COLO668 (cell line): ENCODE measurements at regions not wholly inside any gene's neighbourhood (a gene's known extent, or its start where the extent isn't known, plus 50 kb on each side); places are given as distances from the start of the nearest gene placed in this dataset.
"Not testable (repeated sequence)": the region's sequence is repeated elsewhere in the genome, so short reads cannot be mapped to it uniquely, and the experiment has no call there.

Source experiments
- DNase-seq: peaks from one replicate; lab custom pipeline; 2025; ENCODE audit not compliant: unreplicated experiment; lab: John Stamatoyannopoulos, UW

GRCh38 chr5:106399391-106399790 is 1271.3 kb downstream of the EFNA5 start:
- DNase-seq: no peak

DNA sequence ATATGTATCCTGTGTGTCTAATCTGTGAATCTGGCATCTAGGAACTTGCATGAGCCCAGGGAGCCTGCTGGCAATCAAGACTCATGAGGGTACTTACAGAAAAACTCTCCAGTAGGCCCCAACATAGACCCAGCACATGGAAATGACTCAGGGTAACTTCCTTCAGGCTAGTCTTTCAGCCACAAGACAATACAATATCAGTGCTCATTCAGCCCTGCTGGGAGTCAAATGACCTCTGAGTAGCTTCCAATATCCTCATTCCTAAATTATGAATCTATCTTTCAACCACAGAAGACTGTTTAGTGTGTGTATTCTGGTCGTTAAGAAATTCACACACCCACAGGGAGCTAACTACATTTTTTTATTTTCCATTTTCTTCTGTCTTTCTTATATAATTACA is 1273.0 kb downstream of the EFNA5 start:
- DNase-seq: no peak

DNA sequence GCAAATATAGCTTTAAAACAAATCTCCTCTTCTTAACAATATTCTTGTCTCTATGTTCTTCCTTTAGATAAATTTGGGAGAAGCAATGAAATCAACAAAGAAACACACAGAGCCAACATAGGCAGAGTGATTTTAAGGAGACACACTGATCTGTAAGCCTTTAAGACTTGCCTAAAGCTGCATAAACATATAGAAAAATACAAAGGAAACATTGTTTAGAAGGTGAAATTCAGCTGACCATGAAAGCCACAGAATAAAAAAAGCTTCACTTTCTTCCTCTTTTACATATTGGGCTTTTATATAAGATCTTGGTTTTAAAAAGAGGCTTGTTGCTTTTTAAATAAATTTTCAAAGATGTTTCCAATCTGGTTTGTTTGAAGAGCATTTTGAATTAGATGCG is 1277.5 kb downstream of the EFNA5 start:
- DNase-seq: no peak

- no peak for DNase-seq
Observed at GRCh38 chr5:106392766-106393165, 1278.0 kb downstream of the EFNA5 start.

DNA sequence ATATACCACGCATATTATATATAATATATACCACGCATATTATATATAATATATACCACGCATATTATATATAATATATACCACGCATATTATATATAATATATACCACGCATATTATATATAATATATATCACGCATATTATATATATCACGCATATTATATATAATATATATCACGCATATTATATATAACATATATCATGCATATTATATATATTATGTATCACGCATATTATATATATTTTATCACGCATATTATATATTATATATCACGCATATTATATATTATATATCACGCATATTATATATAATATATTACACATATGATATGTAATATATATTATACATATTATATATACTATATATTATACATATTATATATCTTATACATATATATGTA is 1283.0 kb downstream of the EFNA5 start:
- not testable (repeated sequence) for DNase-seq

- DNase-seq: no peak
Observed at GRCh38 chr5:106386287-106386686, 1284.5 kb downstream of the EFNA5 start.

DNA sequence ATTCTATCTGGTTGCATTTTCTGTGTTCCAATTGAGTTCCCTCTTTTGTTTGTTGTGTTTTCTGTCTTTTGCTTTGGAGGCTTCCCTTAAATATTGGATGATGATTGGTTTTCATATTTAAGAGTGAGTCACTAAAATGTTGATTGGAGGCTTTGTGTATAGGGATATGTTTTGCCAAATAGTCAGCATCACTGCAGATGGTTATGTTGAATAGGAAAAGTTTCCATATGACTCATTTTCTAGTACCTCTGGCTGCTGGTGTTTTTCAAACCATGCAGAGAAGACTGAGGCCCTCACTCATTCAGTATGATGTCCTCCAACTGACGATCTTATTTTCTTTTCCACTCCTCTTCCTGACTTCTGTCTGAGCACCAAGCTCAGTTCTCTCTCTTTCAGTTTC is 1290.0 kb downstream of the EFNA5 start:
- DNase-seq: no peak

GRCh38 chr5:106376522-106376921 is 1294.2 kb downstream of the EFNA5 start:
- no peak for DNase-seq

GRCh38 chr5:106374956-106375355 is 1295.8 kb downstream of the EFNA5 start:
- DNase-seq: no peak

DNA sequence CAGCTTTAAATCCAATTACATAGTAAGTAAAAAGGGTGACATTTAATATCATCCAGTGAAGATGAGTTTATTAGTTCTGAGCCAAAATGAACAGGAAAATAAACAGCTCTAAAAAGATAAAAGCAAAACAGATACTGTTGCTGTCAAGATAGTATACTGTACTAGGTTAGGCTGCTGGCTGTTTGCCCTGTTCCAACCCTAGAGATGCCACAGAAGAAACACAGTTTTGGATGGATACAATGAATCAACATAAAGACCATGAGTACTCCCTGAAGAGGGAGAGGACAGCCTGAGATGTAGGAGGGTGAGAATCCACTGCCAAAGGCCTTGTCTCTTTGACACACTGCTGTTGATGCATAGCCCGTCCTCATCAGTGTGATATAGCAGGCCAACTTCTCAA is 1302.7 kb downstream of the EFNA5 start:
- no peak for DNase-seq

GRCh38 chr5:106367281-106367680 is 1303.5 kb downstream of the EFNA5 start:
- DNase-seq: no peak

DNA sequence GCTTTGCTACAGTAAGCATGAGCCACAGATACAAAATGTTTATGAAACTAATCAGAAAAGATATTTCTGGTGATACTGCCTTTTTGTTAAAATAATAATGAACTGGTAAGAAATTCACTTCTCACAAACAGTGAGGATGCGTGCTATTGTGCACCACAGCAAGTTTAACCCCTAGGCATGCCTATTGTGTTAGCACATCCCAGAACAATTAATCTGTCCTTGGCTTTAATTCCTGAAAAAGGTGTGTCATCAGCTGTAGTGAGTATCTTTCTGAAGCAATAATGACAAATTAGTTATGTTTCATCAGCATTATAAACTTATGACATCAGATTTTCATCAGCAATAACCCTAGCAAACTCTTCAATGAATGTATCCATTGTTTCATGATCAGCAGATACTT is 1307.2 kb downstream of the EFNA5 start:
- no peak for DNase-seq

DNA sequence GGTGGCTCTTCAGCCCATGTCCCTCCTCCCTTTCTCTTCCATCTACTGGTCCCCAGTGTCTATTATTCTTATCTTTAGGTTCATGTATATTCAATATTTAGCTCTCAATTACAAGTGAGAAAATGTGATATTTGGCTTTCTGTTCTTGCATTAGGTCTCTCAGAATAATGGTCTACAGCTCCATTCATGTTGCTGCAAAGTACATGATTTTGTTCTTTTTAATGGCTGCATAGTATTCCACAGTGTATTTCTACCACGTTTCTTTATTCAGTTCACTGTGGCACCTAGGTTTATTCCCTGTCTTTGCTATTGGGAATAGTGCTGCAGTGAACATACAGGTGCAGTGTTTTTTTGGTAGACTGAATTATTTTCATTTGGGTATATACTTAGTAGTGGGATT is 1308.8 kb downstream of the EFNA5 start:
- no peak for DNase-seq

DNA sequence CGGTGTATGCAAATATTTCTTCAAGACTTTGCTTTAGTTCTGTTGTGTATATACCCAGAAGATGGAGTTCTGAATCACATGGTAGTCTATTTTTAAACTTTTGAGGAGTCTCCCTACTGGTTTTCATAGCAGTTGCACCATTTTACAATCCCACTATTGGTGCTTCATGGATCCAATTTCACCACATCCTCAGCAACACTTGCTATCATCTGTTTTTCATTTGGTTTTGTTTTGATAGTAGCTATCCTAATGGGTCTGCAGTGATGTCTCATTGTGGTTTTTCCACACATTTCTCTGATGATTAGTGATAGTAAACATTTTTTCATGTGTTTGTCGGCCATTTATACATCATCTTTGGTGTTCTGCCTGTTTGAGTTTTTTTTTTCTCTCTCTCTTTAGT is 1339.3 kb downstream of the EFNA5 start:
- no peak for DNase-seq

- no peak for DNase-seq
Observed at GRCh38 chr5:106324356-106324755, 1346.4 kb downstream of the EFNA5 start.

- no peak for DNase-seq
Observed at GRCh38 chr5:106321242-106321641, 1349.5 kb downstream of the EFNA5 start.

DNA sequence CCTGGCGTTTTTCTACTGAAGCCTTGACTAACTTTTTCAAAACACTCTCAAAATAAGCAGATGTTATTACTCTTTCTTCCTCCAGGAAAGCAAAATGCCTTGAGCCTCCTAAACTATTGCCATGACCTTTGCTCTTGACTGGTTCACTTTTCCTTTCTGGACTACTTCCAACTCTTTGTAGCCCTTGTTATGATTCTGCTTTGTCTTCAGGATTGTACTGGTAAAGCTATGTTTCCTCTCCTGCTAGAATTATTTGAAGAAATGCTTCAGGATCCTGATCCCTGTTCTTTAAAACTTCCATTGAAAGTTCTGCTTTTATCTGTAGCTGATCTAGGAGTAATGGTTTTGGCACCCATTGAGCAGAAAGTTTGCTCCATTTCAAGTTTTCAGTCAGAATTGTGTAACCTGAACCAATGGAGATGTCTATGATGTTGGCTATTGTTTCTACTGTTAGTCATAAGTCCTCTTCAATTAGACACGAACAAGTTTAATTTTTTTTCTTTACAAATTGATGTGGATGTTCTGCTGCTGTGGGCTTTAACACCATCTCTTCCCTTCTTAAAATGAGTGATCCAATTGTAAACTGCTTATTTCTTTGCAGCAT is 1356.4 kb downstream of the EFNA5 start:
- DNase-seq: no peak

DNA sequence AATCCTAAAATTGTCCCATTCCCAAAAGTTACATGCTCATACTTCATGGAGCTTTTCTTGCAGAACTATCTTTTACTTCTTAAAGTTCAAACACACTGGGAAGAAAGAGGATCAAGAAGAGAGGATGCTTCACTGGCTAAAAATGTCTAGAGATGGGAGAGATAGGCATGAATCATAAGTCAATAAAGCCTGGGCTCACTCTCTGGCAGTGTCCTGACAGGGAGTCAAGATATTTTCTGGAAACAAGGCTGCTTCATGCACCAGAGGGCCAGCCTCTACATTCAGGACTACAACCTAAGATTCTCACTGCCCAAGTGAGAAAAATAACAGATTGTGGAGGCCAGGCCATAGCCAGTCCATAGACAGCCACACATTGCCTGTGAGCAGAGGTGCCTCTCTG is 1358.4 kb downstream of the EFNA5 start:
- no peak for DNase-seq

DNA sequence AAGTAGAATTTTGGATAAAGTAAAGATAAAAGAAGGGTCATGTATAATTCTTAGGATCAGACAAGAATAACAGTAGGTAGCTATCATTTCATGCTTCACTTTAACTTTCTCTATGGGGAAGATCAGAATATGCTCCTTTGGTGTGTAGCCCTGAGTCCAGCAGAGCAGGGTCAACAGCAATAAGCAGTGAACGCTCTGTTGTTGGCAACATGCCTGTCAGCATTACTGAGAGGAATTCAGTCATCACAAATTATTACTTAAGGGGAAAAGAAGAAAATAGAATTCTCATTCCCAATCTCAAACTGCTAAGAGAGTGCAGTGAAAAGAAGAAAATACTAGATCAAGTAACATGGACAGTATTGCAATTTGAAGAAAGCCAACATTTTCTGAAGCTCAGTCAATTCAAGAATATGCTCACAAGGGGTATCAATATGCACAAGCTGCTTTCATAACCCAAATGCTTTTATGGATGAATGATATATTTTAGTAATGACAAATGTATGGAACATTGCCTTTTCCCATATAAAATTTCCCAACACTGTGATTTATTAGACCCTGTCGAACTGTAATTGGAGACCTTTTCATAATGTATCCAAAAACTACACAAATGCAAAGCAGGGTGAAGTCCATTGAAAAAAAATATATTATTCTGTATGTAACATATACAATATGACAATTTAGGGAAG is 1359.4 kb downstream of the EFNA5 start:
- no peak for DNase-seq

DNA sequence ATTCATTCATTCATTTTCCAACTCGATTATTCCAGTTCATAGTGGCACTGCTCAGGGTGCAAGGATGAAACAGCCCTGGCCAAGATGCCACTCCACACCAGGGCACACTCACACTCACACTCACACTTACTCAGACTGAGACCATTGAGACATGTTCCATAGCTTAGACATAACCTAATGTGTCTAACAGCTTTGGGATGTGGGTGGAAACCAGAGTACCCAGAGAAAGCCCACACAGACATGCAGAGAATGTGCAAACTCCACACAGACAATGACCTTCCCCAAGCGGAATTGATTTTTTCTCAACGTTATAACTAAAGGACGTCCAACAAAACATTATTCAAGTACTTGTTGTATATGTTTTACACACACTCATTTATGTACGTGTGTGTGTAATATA is 1363.5 kb downstream of the EFNA5 start:
- DNase-seq: no peak

DNA sequence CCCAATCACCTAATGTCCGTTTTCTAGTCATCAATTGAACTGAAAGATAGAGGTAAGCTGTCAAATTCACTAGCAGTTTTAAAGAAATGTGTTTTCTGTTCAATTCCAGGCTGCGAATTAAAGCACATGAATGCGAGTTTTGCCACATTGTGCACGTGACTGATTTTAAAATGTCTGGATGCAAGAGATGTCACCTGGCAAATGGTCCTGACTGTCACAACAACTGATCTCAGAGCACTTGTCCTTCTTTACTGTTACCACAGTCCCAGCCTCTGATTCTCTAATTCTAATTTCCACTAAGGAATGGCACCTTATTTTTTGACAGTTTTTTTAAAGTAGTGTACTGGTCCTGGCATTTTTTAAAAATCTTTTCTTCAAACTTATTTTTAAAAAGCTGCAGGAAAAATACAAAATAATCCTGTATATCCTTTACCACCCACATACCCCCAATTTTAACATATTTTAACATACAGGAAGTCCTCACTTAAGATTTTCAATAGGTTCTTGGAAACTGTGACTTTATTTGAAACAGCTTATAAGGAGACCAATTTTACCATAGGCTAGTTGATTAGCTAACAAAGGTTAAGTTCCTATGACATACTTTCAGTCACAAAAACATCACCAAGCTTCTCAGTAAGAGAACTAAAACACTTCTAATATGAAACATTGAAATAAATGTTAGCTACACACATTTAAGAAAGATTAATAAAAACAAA is 1364.3 kb downstream of the EFNA5 start:
- DNase-seq: no peak

DNA sequence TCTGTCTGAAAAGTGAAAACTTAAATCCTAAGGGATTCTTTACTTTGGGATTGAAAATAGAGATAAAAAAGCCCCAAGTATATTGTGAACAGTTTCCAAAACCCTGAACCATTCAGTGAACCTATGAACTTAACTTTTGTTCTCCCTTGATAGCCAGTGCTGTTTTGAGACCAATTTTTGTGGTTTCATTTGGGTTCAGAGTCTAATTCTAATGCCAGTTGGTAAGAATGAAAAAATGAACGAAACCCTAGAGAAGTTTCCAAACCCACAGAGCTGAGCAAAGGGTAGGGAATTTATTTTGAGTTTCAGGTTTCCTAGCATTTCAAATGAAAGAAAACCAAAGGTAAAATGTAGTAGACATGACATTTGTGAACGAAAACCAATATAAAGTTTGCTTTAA is 1366.8 kb downstream of the EFNA5 start:
- no peak for DNase-seq
